IPS-20b (cell line): ENCODE measurements at regions not wholly inside any gene's neighbourhood (a gene's known extent, or its start where the extent isn't known, plus 50 kb on each side); places are given as distances from the start of the nearest gene placed in this dataset.

Source experiments
- H3K27ac ChIP-seq: one replicate; pipeline ENCODE4 v1.5.1; 2013; ENCODE audit warnings: low read length
- H3K27me3 ChIP-seq: 2 replicates; pipeline ENCODE4 v1.6.1; 2013; ENCODE audit warnings: mild to moderate bottlenecking, low read length, inconsistent platforms; ENCODE audit not compliant: insufficient read depth
- H3K36me3 ChIP-seq: 2 replicates; pipeline ENCODE4 v1.6.1; 2013; ENCODE audit warnings: low read depth, mild to moderate bottlenecking, inconsistent platforms, low read length, moderate library complexity; ENCODE audit not compliant: insufficient read depth
- H3K4me1 ChIP-seq: 2 replicates; pipeline ENCODE4 v1.6.1; 2013; ENCODE audit warnings: mild to moderate bottlenecking, control low read depth, inconsistent platforms, low read length, moderate library complexity; ENCODE audit not compliant: insufficient read depth
- H3K4me3 ChIP-seq: 2 replicates; pipeline ENCODE4 v1.5.1; 2013; ENCODE audit warnings: mild to moderate bottlenecking, low read length, inconsistent platforms
- H3K9ac ChIP-seq: 2 replicates; pipeline ENCODE4 v1.6.1; 2013; ENCODE audit warnings: low read depth, mild to moderate bottlenecking, inconsistent platforms, low read length, moderate library complexity
- H3K9me3 ChIP-seq: 2 replicates; pipeline ENCODE4 v1.6.1; 2013; ENCODE audit warnings: mild to moderate bottlenecking, low read depth, low read length, inconsistent platforms; ENCODE audit not compliant: insufficient read depth

- no peaks in the 10 kb centered on the region for H3K27me3 ChIP-seq
- no peaks in the 10 kb centered on the region for H3K9me3 ChIP-seq
- peaks cover 5% of the 10 kb centered on the region; the same call in 1 of the 2 replicates for H3K4me1 ChIP-seq
- no peak overlapping the region for H3K4me3 ChIP-seq
- no peaks in the 10 kb centered on the region for H3K36me3 ChIP-seq
- H3K27ac ChIP-seq: no peak overlapping the region
- H3K9ac ChIP-seq: no peak overlapping the region
Observed at GRCh38 chr1:101376121-101377083, 139.6 kb downstream of the S1PR1 start.

- no peak overlapping the region for H3K4me3 ChIP-seq
- no peaks in the 10 kb centered on the region for H3K27me3 ChIP-seq
- no peak overlapping the region for H3K9ac ChIP-seq
- H3K36me3 ChIP-seq: no peaks in the 10 kb centered on the region
- no peak overlapping the region for H3K27ac ChIP-seq
- no peaks in the 10 kb centered on the region for H3K9me3 ChIP-seq
- peaks cover 12% of the 10 kb centered on the region; the same call in 1 of the 2 replicates for H3K4me1 ChIP-seq
Observed at GRCh38 chr1:101377084-101377835, 140.4 kb downstream of the S1PR1 start.

GRCh38 chr1:101379037-101379436, 142.2 kb downstream of the S1PR1 start:
- Histone ChIP-seq H3K27me3 (no peaks in the 10 kb centered on the region), H3K36me3 (no peaks in the 10 kb centered on the region), H3K27ac (no peak overlapping the region), H3K9ac (no peak overlapping the region), H3K4me3 (no peak overlapping the region), H3K4me1 (peaks cover 13% of the 10 kb centered on the region; the same call in 1 of the 2 replicates), H3K9me3 (no peaks in the 10 kb centered on the region)

- Histone ChIP-seq H3K27ac (no peak overlapping the region), H3K4me3 (no peak overlapping the region), H3K9ac (no peak overlapping the region), H3K9me3 (no peaks in the 10 kb centered on the region), H3K36me3 (no peaks in the 10 kb centered on the region), H3K4me1 (peaks cover 13% of the 10 kb centered on the region; the same call in 1 of the 2 replicates), H3K27me3 (no peaks in the 10 kb centered on the region)
Observed at GRCh38 chr1:101379950-101380349, 143.1 kb downstream of the S1PR1 start.

GRCh38 chr1:101382135-101382534, 145.3 kb downstream of the S1PR1 start:
- Histone ChIP-seq H3K27me3 (no peaks in the 10 kb centered on the region), H3K27ac (no peak overlapping the region), H3K9me3 (peaks cover 1% of the 10 kb centered on the region; the same call in 1 of the 2 replicates), H3K36me3 (no peaks in the 10 kb centered on the region), H3K4me3 (no peak overlapping the region), H3K4me1 (peaks cover 13% of the 10 kb centered on the region; the same call in 1 of the 2 replicates), H3K9ac (no peak overlapping the region)

GRCh38 chr1:101388904-101389546, 152.2 kb downstream of the S1PR1 start:
- H3K9me3 ChIP-seq: peaks cover 6% of the 10 kb centered on the region; the same call in 1 of the 2 replicates

GRCh38 chr1:101389547-101389929, 152.7 kb downstream of the S1PR1 start:
- no peak overlapping the region for H3K27ac ChIP-seq
- H3K27me3 ChIP-seq: no peaks in the 10 kb centered on the region
- no peak overlapping the region for H3K4me3 ChIP-seq
- H3K36me3 ChIP-seq: no peaks in the 10 kb centered on the region
- peaks cover 6% of the 10 kb centered on the region; the same call in 1 of the 2 replicates for H3K9me3 ChIP-seq
- no peaks in the 10 kb centered on the region for H3K4me1 ChIP-seq
- H3K9ac ChIP-seq: no peak overlapping the region

More at GRCh38 chr1:101388904-101389546, 152.2 kb downstream of the S1PR1 start:
- H3K4me3 ChIP-seq: no peak overlapping the region
- H3K27me3 ChIP-seq: no peaks in the 10 kb centered on the region
- no peak overlapping the region for H3K27ac ChIP-seq
- H3K36me3 ChIP-seq: no peaks in the 10 kb centered on the region
- H3K4me1 ChIP-seq: no peaks in the 10 kb centered on the region
- H3K9ac ChIP-seq: no peak overlapping the region

- no peaks in the 10 kb centered on the region for H3K4me1 ChIP-seq
- no peak overlapping the region for H3K27ac ChIP-seq
- no peaks in the 10 kb centered on the region for H3K36me3 ChIP-seq
- H3K9me3 ChIP-seq: peaks cover under 1% of the 10 kb centered on the region; the same call in 1 of the 2 replicates
- no peak overlapping the region for H3K4me3 ChIP-seq
- H3K9ac ChIP-seq: no peak overlapping the region
- H3K27me3 ChIP-seq: no peaks in the 10 kb centered on the region
Observed at GRCh38 chr1:101392552-101392951, 155.7 kb downstream of the S1PR1 start.

- Histone ChIP-seq H3K4me3 (no peak overlapping the region), H3K27ac (no peak overlapping the region), H3K9ac (no peak overlapping the region), H3K27me3 (no peaks in the 10 kb centered on the region), H3K36me3 (no peaks in the 10 kb centered on the region), H3K9me3 (no peaks in the 10 kb centered on the region), H3K4me1 (no peaks in the 10 kb centered on the region)
Observed at GRCh38 chr1:101394041-101394440, 157.2 kb downstream of the S1PR1 start.

GRCh38 chr1:101399222-101399621, 162.4 kb downstream of the S1PR1 start:
- Histone ChIP-seq H3K36me3 (no peaks in the 10 kb centered on the region), H3K9ac (no peak overlapping the region), H3K4me3 (no peak overlapping the region), H3K27me3 (no peaks in the 10 kb centered on the region), H3K9me3 (no peaks in the 10 kb centered on the region), H3K27ac (no peak overlapping the region), H3K4me1 (no peaks in the 10 kb centered on the region)

GRCh38 chr1:101406271-101406670, 169.5 kb downstream of the S1PR1 start:
- H3K9ac ChIP-seq: no peak overlapping the region
- no peaks in the 10 kb centered on the region for H3K36me3 ChIP-seq
- H3K4me3 ChIP-seq: no peak overlapping the region
- H3K9me3 ChIP-seq: no peaks in the 10 kb centered on the region
- H3K27me3 ChIP-seq: no peaks in the 10 kb centered on the region
- no peak overlapping the region for H3K27ac ChIP-seq
- H3K4me1 ChIP-seq: no peaks in the 10 kb centered on the region
